ENCODE measurements at regions not wholly inside any gene's neighbourhood (a gene's known extent, or its start where the extent isn't known, plus 50 kb on each side); places are given as distances from the start of the nearest gene placed in this dataset.

GRCh38 chr7:115475761-115476385 lies 554.0 kb downstream of the MDFIC start:
- Histone ChIP-seq H3K4me3 (ENCODE audit: low read depth in 1 of 2, low read length in 1 of 2) (no peak overlapping the region), H3K4me1 (ENCODE audit: control insufficient read depth in 1 of 2, insufficient read depth in 1 of 2, low read depth in 1 of 2, low read length in 1 of 2) (no peaks in the 10 kb centered on the region), H3K27me3 (peaks cover 44% of the 10 kb centered on the region), H3K9me3 (no peaks in the 10 kb centered on the region), H3K36me3 (no peaks in the 10 kb centered on the region), H3K27ac (no peak overlapping the region)
- TF ChIP-seq, protein P1, sequence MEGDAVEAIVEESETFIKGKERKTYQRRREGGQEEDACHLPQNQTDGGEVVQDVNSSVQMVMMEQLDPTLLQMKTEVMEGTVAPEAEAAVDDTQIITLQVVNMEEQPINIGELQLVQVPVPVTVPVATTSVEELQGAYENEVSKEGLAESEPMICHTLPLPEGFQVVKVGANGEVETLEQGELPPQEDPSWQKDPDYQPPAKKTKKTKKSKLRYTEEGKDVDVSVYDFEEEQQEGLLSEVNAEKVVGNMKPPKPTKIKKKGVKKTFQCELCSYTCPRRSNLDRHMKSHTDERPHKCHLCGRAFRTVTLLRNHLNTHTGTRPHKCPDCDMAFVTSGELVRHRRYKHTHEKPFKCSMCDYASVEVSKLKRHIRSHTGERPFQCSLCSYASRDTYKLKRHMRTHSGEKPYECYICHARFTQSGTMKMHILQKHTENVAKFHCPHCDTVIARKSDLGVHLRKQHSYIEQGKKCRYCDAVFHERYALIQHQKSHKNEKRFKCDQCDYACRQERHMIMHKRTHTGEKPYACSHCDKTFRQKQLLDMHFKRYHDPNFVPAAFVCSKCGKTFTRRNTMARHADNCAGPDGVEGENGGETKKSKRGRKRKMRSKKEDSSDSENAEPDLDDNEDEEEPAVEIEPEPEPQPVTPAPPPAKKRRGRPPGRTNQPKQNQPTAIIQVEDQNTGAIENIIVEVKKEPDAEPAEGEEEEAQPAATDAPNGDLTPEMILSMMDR (IDR thresholded peaks at IDR 0.05) = no peak

GRCh38 chr7:115475206-115475605 lies 553.3 kb downstream of the MDFIC start:
- no peaks in the 10 kb centered on the region for H3K4me1 ChIP-seq (ENCODE audit: control insufficient read depth in 1 of 2, insufficient read depth in 1 of 2, low read depth in 1 of 2, low read length in 1 of 2)
- peaks cover 44% of the 10 kb centered on the region for H3K27me3 ChIP-seq
- H3K36me3 ChIP-seq = no peaks in the 10 kb centered on the region
- H3K27ac ChIP-seq = no peak overlapping the region
- no peak overlapping the region for H3K4me3 ChIP-seq (ENCODE audit: low read depth in 1 of 2, low read length in 1 of 2)
- TF ChIP-seq, protein P1 (IDR thresholded peaks at IDR 0.05) = no peak
- no peaks in the 10 kb centered on the region for H3K9me3 ChIP-seq

DNA sequence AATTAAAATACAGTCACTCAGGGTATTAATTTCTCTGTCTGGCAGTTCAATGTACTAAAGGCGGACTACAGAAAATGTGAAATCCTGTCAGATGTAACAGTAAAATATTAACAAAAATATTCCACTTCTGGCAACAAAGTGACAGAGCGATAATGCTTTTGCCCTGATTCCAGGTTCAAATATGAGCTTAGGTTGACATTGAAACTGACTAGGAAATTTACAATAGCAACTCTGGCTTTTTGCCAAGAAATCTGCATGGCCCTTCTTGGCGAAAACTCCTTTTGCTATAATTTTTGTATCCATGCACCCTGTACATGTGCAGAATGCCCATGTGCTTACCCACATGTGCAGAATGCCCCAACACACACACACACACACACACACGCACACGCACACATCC lies 552.2 kb downstream of the MDFIC start:
- H3K27ac ChIP-seq = no peak overlapping the region
- no peak overlapping the region for H3K4me3 ChIP-seq (ENCODE audit: low read depth in 1 of 2, low read length in 1 of 2)
- H3K4me1 ChIP-seq (ENCODE audit: control insufficient read depth in 1 of 2, insufficient read depth in 1 of 2, low read depth in 1 of 2, low read length in 1 of 2) = no peaks in the 10 kb centered on the region
- TF ChIP-seq, protein P1 (IDR thresholded peaks at IDR 0.05) = no peak
- H3K9me3 ChIP-seq = no peaks in the 10 kb centered on the region
- H3K36me3 ChIP-seq = no peaks in the 10 kb centered on the region
- peaks cover 44% of the 10 kb centered on the region for H3K27me3 ChIP-seq

DNA sequence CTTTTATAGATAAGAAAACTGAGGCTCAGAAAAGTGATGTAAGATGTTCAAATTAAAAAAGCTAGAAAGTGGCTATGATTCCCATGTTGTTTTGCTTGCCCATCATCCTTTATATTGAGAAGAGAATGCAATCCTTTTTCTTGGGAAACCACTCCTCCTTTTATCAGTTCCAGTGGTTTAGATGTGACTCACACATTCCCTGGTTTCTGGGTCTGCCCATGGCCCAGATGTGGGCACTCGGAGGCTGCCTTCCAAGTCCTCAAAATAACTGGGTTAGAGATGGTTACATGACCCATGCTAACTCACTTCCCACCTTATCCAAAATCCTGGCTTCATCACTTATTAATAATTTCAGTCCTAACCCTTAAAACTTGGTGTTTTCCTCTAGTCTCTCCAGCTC lies 550.0 kb downstream of the MDFIC start:
- Histone ChIP-seq H3K9me3 (no peaks in the 10 kb centered on the region), H3K4me1 (ENCODE audit: control insufficient read depth in 1 of 2, insufficient read depth in 1 of 2, low read depth in 1 of 2, low read length in 1 of 2) (no peaks in the 10 kb centered on the region), H3K27me3 (peaks cover 25% of the 10 kb centered on the region), H3K36me3 (no peaks in the 10 kb centered on the region), H3K4me3 (ENCODE audit: low read depth in 1 of 2, low read length in 1 of 2) (no peak overlapping the region), H3K27ac (no peak overlapping the region)
- TF ChIP-seq, protein P1 (IDR thresholded peaks at IDR 0.05) = no peak

- no peaks in the 10 kb centered on the region for H3K9me3 ChIP-seq
- H3K27me3 ChIP-seq = no peaks in the 10 kb centered on the region
- H3K4me1 ChIP-seq (ENCODE audit: control insufficient read depth in 1 of 2, insufficient read depth in 1 of 2, low read depth in 1 of 2, low read length in 1 of 2) = no peaks in the 10 kb centered on the region
- no peaks in the 10 kb centered on the region for H3K36me3 ChIP-seq
- H3K4me3 ChIP-seq (ENCODE audit: low read depth in 1 of 2, low read length in 1 of 2) = no peak overlapping the region
- H3K27ac ChIP-seq = no peak overlapping the region
- TF ChIP-seq, protein P1 (IDR thresholded peaks at IDR 0.05) = no peak
Observed at GRCh38 chr7:115462301-115463015, 540.6 kb downstream of the MDFIC start.
